Thyroid gland (tissue), 4 donors: ENCODE measurements at regions not wholly inside any gene's neighbourhood (a gene's known extent, or its start where the extent isn't known, plus 50 kb on each side); places are given as distances from the start of the nearest gene placed in this dataset.
A peak's percentile ranks its signal among the peaks of the same experiment; 100 is the strongest.

Source experiments
- DNase-seq, 2 donors: peaks; one replicate each; pipeline ENCODE4 v3.0.0-alpha.2; 2019
- H3K27ac ChIP-seq, 3 donors: fragments of 200-600 bp; sonication (generic); 1 replicate in 2 of 3; 2 replicates in 1 of 3; pipeline ENCODE4 v1.5.1; 2016 to 2019; ENCODE audit warnings: mild to moderate bottlenecking in 1 of 3, moderate library complexity in 1 of 3
- H3K27me3 ChIP-seq: fragments of 200-600 bp; sonication (generic); one replicate; pipeline ENCODE4 v1.5.1; 2019
- H3K36me3 ChIP-seq, 2 donors: fragments of 200-600 bp; sonication (generic); one replicate each; pipeline ENCODE4 v1.5.1; 2016 to 2019
- H3K4me1 ChIP-seq, 2 donors: fragments of 200-600 bp; sonication (generic); one replicate each; pipeline ENCODE4 v1.5.1; 2017 to 2019
- H3K4me3 ChIP-seq, 3 donors: fragments of 200-600 bp; sonication (generic); replicated peaks in 1 of 3; 1 replicate in 2 of 3; 2 replicates in 1 of 3; pipeline ENCODE4 v1.5.1; 2016; ENCODE audit warnings: mild to moderate bottlenecking in 1 of 3
- H3K9me3 ChIP-seq: fragments of 200-600 bp; sonication (generic); one replicate; pipeline ENCODE4 v1.5.1; 2017
- POLR2A ChIP-seq, 2 donors: fragments of 450-650 bp; IDR thresholded peaks; one replicate each; pipeline ENCODE4 v1.6.1; 2017; ENCODE audit warnings: antibody characterized with exemption in 2 of 2, mild to moderate bottlenecking in 2 of 2, moderate library complexity in 1 of 2
- WGBS, 2 donors: methylation state at CpG; one replicate each; pipeline ENCODE4 v1.1.5; 2017; 5-methylcytosine and 5-hydroxymethylcytosine counted together
- intact Hi-C: fragments of 100-400 bp; cut with DNase I; formaldehyde crosslinking; loops from one replicate; pipeline ENCODE4 v1.15.1; 2023
- TF ChIP-seq, protein P1 (sequence below), 6 experiments: fragments of 200-600 bp in 3 of 6; fragments of 450-650 bp in 3 of 6; sonication (generic) in 3 of 6; IDR thresholded peaks; one replicate each; pipeline ENCODE4 v1.5.1; 2016 to 2019; ENCODE audit warnings: antibody characterized with exemption in 6 of 6, mild to moderate bottlenecking in 2 of 6, inconsistent platforms in 1 of 6, moderate library complexity in 1 of 6

DNA sequence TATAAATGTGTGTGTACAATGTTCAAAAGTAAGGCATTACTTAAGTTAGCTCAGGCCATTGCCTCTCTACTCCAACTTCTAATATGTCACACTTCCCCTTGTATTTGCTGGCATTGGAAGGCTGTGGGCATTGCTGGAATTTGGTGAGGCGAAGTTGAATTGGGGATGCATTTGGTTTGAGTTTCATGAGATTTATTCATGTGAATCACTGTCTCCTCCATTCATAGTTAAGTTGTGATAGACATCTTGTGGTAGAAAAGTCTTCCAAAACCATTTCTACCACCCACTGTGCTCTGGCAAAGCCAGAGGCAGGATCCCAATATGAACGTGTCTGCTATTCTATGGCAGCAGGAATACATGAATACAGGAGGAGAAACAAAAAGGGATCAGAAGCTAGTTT lies 397.8 kb upstream of the USP24 start:
- no peak for DNase-seq
- H3K9me3 ChIP-seq, result no peaks in the 10 kb centered on the region

DNA sequence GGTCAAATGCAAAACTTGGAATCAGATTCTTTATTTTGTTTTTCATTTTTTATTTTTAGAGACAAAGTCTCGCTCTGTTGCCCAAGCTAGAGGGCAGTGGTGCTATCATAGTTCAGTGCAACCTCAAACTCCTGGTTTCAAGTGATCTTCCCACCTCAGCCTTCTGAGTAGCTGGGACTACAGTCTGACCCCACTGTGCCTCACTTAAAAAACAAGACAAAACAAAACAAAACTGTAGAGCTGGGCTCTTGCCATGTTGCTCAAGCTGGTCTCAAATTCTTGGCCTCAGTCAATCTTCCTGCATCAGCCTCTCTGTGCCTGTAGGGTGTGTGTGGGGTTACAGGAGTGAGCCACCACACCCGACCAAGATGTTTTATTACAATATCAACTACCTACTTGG lies 396.0 kb upstream of the USP24 start:
- WGBS, 2 donors, result 59% methylated on average over 2 of the region's 2 CpGs
- peak; percentile 32 to 51 for DNase-seq
- no peak for TF ChIP-seq POLR2A (IDR thresholded peaks at IDR 0.05)
- TF ChIP-seq, protein P1, sequence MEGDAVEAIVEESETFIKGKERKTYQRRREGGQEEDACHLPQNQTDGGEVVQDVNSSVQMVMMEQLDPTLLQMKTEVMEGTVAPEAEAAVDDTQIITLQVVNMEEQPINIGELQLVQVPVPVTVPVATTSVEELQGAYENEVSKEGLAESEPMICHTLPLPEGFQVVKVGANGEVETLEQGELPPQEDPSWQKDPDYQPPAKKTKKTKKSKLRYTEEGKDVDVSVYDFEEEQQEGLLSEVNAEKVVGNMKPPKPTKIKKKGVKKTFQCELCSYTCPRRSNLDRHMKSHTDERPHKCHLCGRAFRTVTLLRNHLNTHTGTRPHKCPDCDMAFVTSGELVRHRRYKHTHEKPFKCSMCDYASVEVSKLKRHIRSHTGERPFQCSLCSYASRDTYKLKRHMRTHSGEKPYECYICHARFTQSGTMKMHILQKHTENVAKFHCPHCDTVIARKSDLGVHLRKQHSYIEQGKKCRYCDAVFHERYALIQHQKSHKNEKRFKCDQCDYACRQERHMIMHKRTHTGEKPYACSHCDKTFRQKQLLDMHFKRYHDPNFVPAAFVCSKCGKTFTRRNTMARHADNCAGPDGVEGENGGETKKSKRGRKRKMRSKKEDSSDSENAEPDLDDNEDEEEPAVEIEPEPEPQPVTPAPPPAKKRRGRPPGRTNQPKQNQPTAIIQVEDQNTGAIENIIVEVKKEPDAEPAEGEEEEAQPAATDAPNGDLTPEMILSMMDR (IDR thresholded peaks at IDR 0.05), result peak in 3 of 6 experiments; percentile 30 to 33 (median 33)
- Histone ChIP-seq H3K4me3 (no peak overlapping the region), H3K4me1 (peaks cover 12 to 16% of the 10 kb centered on the region in 2 donors), H3K27me3 (no peaks in the 10 kb centered on the region), H3K9me3 (no peaks in the 10 kb centered on the region), H3K36me3 (no peaks in the 10 kb centered on the region), H3K27ac (peak overlapping the region in 1 of 3 donors; percentile 24)
- intact Hi-C loops, result no loop called here

More for the DNA sequence above, 397.8 kb upstream of the USP24 start:
- intact Hi-C loops, result no loop called here
- H3K27ac ChIP-seq, result no peak overlapping the region
- WGBS, 2 donors, result 74 to 85% methylated on average over 2 of the region's 2 CpGs
- no peak overlapping the region for H3K4me3 ChIP-seq
- no peaks in the 10 kb centered on the region for H3K27me3 ChIP-seq
- H3K4me1 ChIP-seq, result peaks cover 12 to 16% of the 10 kb centered on the region in 2 donors
- TF ChIP-seq POLR2A (IDR thresholded peaks at IDR 0.05), result no peak
- TF ChIP-seq, protein P1 (IDR thresholded peaks at IDR 0.05), result no peak
- H3K36me3 ChIP-seq, result no peaks in the 10 kb centered on the region

DNA sequence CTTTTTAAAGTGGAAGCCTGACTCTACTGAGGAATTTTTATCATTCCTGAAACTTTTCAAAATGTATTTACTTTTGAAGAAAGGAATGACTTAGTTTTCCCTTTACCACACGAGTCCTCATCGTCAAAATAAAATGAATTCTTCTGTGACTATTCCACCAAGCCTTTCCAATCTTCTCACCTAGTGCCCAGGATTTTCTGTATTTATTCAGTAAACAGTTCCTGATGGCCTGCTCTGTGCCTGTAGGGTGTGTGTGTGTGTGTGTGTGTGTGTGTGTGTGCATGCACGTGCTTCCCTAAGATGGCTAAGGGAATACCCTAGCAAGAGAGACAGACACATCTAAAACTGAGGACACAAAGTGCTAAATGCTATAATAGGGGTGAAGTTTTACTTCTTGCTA lies 395.0 kb upstream of the USP24 start:
- WGBS, 2 donors, result 80 to 90% methylated on average over 3 of the region's 3 CpGs
- Histone ChIP-seq H3K27me3 (no peaks in the 10 kb centered on the region), H3K27ac (peak overlapping the region in 1 of 3 donors; percentile 24), H3K36me3 (no peaks in the 10 kb centered on the region), H3K4me3 (no peak overlapping the region), H3K4me1 (peaks cover 12 to 16% of the 10 kb centered on the region in 2 donors), H3K9me3 (no peaks in the 10 kb centered on the region)
- TF ChIP-seq, protein P1 (IDR thresholded peaks at IDR 0.05), result no peak
- no peak for TF ChIP-seq POLR2A (IDR thresholded peaks at IDR 0.05)
- intact Hi-C loops, result no loop called here
- DNase-seq, result no peak

DNA sequence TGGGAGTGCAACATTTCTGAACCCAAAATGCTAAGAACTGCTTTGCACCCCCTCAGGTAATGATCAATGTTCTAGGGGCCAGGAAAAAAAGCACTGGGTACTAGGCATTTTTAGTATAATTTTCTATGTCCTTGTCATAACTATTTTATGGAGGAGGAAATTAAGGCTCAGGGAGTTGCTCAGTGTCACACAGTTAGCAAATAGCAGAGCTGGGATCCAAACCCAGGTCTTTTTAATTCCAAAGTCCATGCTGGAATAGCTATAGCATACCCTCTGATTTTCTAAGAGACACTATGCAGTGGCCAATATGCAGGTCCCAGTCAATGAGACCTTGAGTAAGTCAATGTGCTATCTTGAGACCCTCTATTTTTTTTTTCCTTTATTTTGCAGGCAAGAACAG lies 394.5 kb upstream of the USP24 start:
- TF ChIP-seq POLR2A (IDR thresholded peaks at IDR 0.05), result no peak
- TF ChIP-seq, protein P1 (IDR thresholded peaks at IDR 0.05), result no peak
- H3K4me1 ChIP-seq, result peaks cover 12 to 16% of the 10 kb centered on the region in 2 donors
- H3K36me3 ChIP-seq, result no peaks in the 10 kb centered on the region
- H3K27me3 ChIP-seq, result no peaks in the 10 kb centered on the region
- H3K4me3 ChIP-seq, result no peak overlapping the region
- intact Hi-C loops, result no loop called here
- no peak overlapping the region for H3K27ac ChIP-seq
- H3K9me3 ChIP-seq, result no peaks in the 10 kb centered on the region
- no peak for DNase-seq

DNA sequence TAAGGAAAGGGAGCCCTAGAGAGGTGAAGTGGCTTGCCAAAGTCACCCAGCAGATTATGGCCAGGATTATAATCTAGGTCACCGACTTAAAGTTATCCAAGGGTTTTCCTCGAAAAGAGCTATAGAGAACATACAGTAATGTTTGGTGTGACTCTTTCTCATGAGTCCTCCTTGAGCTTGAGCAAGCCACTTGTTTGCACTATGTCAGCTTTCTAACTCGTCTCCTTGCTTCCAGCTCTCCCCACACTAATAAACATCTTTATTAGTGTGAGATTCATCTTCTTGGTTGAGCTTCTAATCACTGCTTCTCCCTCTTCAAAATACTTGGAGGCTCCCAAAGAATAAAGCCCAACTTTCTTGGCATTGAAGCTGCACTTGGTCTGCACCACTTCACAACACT lies 390.0 kb upstream of the USP24 start:
- TF ChIP-seq, protein P1 (IDR thresholded peaks at IDR 0.05), result no peak
- TF ChIP-seq POLR2A (IDR thresholded peaks at IDR 0.05), result no peak
- Histone ChIP-seq H3K9me3 (no peaks in the 10 kb centered on the region), H3K4me3 (no peak overlapping the region), H3K27me3 (no peaks in the 10 kb centered on the region), H3K4me1 (peaks cover 0 to 4% of the 10 kb centered on the region in 2 donors), H3K36me3 (no peaks in the 10 kb centered on the region), H3K27ac (no peak overlapping the region)
- 52 to 73% methylated on average over 3 of the region's 3 CpGs for WGBS, 2 donors
- no peak for DNase-seq
- intact Hi-C loops, result no loop called here
